ENCODE measurements at regions not wholly inside any gene's neighbourhood (a gene's known extent, or its start where the extent isn't known, plus 50 kb on each side); places are given as distances from the start of the nearest gene placed in this dataset.

DNA sequence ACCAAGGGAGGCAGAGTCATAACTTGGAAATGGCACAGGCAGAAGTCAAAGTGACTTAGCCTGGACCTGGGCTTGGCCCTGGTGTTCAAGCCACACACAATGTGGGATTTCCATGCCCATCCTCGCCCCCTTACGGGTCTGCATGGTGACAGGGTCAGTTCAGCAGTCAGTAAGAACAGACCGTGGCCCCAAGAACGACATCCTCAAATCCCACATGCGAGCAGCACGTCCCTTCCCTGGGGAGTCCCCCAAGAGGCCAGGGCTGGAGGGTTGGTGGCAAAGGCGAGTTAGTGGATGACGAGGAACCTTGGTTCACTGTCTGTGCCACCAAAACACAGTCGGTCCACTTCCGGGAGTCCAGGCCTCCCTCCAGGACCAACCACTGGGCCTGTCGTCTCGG is 93.3 kb upstream of the MGMT start:
- no peak for DNase-seq

DNA sequence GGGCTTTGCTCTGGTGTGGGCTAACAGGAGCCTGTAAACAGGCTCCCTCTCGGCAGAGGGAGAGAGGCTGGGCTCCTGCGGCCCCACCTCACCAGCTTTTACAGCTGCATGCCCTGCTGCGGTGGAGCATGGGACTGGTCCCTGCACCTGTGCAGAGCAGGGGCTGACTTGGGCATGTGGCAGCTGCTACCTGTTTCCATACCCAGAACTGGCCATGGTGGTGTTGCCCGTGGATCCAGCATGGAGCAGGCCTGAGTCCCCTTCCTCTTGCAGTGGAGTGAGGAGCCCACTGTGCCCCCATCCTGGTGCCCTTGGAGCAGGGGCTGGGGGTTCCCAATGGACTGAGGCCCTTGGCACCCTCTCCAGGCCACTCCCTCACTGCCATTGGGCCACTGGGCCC is 91.9 kb upstream of the MGMT start:
- DNase-seq: no peak

DNA sequence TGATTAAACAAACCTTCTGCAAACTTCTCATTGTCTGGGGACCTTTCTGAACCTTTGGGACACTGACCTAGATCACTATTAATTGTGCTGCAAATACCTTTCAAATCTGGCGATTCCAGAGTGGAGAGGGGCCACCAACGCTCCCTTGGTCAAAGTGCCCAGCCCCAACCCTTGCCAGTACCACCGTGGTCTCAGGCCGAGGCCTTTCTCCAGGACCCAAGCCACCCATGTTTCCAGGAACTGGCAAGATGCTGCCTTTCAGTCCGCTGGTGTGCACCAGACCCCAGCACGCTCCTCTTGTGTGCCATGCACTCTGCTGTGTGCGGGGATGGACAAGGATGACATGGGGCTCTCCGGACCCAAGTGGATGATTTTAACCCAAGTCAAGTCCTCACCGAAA is 91.1 kb upstream of the MGMT start:
- DNase-seq: no peak

DNA sequence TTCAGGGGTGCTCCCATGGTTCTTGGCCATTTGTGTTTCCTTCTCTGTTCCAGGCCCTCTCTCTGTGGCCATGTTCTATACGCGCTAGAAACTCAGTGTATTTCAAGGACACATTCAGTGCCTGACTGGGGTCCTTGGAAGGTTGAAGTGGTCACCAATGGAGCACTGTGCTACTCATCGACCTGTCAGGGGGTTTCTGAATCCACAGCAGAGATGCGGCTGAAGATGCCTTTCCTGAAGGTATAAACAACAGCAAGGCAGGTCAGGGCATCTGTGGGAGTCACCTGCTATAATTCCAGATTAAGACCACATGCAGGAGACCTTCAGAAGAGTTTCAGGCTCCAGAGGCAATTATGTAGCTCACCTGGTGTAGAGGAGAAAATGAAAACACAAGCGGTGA is 86.8 kb upstream of the MGMT start:
- DNase-seq: no peak

DNA sequence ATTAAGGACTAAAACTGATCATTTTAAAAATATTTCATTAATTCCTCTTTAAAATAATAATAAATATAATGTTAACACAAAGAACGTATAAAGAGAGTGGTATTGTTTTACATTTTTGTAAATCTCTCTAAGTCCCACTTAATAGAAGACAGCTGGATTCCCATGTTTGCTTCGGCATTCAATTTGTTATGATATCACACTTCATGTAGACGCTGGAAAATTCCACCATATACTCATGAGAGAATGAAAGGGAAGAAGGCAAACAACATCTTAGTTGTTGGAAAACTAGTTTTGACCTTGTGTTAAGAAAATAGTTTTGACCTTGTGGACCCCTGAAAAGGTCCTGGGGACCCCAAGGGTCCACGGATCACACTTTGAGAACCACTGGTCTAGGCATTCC is 85.3 kb upstream of the MGMT start:
- DNase-seq: no peak

DNA sequence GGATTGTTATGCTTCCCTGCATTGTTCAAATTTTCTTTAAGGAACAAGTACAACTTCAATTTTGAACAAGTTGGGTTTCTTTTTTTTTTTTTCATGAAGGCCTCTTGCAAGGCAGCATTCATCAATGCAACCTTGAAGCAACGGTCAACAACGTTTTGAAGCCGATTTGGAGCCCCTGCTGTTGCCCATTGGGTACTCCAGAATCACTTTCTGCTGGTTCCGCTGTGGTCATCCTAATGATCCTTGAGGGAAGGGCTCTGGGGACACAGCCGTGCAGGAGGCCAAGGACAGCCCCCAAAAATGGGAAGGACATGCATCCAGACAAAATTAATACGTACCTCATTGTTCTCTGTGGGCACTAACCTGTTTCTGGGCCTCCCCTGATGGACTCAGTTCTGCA is 84.6 kb upstream of the MGMT start:
- DNase-seq: no peak

DNA sequence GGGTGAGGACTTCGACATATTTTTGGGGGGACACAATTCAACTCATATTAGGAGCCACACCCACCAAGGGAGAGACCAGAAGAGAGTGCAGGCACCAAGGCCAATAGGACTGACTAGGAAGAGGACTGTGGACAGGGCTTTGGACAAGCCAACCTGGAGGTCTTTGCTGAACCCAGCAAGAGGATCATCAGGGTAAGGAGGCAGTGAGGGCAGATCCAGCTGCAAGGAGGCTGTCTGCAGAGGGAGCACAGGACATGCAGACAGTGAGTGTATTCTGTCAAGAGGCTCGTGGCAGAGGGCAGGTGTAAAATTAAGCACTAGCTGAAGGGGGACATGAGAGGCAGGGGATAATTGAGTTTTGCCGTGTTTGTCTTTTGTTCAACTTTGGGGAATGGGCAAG is 83.4 kb upstream of the MGMT start:
- DNase-seq: no peak

DNA sequence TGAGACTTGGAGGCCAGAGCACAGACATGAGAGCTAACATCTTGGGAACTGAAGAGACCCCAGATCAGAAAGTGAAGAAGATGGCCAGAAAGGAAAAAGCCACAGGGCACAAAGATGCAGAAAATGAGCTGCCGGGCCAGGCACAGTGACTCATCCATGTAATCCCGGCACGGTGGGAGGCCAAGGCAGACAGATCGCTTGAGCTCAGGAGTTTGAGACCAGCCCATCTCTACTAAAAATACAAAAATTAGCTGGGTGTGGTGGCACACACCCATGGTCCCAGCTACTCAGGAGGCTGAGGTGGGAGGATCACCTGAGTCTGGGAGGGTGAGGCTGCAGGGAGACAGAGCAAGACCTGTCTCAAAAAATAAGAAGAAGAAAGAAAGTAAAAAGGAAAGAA is 81.4 kb upstream of the MGMT start:
- DNase-seq: no peak

DNA sequence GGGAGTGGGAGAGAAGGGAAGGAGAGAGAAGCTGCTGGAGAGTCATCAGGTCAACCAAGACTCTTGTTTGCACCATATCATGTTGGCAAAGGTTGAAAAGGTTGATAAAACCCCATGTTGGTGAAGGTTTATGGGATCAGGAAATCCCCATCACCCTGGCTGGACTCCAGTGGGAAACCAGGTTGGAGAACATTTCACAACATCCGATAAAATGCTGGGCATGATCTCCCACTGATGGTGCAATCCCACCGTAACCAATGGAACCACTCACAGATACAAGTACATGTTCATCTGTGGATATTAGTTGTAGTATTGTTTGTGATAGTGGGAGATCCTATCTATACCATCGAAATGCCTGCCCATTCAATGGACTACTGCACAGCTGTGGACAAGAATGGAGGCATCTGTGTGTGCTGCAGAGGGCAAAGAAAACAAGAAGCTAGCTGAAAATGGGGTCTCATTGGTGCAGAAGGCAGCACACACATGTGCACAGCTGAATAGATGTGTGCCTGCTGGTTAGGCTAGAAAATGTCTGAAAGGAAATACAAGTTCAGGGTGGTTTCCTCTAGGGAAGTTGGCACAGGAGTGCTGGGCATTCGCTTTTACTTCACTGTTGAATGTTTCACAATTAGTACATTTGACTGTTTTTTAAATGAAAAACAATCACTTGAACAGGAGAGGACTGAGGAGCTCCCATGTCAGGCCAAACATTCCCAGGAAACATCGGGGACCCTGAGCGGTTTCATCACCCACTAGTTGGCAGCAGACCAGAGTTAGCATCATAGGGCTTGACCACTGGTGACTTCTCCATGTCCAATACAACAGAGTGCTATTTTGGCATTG is 80.4 kb upstream of the MGMT start:
- DNase-seq: no peak

DNA sequence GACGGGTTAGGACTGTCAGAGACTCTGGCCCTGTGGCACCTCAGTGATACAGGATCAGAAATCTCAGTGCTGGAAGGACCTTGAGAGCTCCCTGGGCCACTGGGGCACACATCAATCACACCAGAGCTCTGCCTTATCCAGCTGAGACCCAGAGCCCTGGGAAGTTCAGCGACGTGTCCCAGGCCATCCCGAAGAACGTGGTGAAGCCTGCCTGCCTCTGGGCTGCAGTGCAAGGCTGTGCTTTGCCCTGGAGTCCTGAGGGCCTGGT is 79.8 kb upstream of the MGMT start:
- no peak for DNase-seq

DNA sequence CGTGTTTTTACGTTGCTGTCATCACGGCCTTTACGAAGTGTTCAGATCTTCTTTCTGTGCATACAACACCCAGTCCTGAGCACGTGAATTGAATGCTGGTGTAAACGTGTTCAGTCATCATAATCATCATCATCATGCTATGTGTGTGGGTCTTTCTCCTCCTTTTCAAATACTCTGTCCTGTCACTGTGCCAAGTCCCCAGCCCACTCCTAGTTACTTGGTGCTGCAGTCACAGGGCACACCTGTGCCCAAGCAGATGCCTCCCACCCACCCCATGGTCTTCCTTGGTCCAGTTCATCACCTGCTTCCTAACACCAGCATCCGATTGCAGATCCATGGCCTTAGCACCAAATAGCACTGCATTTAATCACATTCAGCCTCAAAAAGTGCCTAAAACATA is 78.6 kb upstream of the MGMT start:
- DNase-seq: no peak

DNA sequence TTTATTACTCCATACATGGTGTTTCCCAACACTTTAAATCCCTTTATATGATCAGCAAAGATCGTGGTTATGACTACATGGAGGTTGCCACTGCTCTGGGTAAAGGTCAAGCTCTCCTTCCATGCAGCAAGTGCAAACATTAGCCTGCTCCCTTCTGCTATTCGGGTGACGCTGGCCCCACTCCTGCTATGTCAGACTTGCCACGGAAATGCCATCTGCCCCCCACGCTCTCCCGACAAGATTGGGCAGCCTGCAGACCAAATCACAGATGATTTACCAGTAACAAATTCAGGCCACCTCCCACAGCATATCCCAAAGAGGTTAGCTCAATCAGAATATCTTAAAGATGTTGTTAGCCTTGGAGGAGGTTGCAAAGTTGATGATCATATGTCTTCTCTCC is 77.8 kb upstream of the MGMT start:
- DNase-seq: no peak

DNA sequence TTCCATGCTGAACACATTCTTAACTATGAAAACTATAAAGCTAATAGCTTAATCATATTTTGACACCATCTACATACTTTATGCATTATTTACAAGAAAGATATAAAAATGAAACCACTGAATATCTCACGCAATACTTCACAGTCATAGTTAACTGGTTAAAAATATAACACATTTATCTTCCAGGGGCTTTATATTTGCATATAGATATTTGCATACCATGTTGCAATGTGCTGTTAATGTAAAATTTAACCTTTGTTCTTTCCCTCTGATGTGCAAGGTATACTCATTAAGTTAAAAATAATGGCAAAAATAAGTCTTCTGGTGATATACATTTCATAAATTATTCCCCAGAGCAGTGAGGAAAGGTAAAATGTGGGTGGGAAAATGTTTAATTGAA is 76.9 kb upstream of the MGMT start:
- DNase-seq: no peak

DNA sequence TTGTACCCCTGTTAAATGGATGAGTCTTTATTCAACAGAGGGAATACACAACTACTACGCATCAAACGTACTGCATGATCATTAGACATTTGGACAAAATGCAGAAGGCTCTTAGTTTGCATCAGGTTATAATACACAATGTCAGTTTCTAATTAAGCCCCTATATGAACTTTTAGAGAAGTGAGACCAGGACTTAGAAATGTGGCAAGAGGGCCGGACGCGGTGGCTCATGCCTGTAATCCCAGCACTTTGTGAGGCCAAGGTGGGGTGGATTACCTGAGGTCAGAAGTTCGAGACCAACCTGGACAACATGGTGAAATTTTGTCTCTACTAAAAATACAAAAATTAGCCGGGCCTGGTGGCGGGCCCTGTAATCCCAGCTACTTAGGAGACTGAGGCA is 76.3 kb upstream of the MGMT start:
- DNase-seq: no peak

DNA sequence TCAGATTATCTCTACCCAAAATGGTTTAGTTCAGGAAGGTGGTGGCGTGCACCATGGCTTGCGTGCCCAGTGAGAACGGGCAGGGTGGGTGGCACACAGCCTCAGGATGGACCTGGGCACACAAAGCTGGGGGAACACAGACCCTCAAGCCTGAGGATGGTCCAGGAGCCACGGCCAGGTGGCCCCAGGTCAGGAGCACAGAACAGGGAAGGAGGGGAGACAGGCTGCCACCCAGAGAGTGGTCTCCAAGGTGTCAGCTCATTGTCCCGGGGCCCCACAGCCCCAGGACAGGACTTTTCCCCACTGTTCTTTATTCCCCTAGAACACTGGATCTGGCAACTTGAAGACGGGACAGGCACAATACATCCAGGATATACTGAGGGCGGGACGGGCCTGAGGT is 75.6 kb upstream of the MGMT start:
- DNase-seq: no peak

DNA sequence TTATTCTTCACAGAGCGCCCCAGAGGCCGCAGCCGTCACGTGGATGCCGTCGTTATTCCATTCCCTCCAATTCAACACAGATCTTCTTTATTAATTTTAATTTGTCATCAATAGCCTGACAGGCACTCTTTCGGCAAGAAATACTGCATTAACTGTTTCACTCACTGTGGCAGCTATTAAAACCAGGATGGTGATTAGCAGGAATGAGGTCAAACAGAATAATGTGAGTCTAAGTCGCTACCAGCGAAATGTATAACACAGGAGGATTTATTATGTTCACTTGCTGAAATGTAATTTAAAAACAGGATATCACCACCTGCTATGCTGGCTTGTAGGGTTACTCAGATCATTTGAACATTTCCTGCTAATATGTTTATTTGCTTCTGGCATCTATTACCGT is 74.2 kb upstream of the MGMT start:
- no peak for DNase-seq

DNA sequence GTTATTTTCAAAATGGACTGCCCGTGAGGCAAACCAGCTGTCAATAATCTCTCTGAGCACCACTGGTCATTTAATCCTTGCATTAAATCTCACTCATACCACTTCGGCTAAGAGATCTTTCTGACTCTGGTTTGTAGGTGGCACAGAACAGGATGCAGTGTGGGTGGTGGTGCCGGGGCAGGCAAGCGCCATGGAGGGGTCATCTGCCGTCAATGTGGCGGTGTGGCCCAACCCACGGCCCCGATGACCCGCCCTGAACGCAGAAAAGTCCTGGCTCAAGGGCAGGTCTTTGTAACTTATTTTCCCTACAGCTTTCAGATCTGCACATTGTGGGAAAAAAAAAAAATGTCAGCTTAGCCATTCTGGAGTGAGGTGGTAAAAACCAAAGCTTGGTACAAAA is 73.2 kb upstream of the MGMT start:
- no peak for DNase-seq

DNA sequence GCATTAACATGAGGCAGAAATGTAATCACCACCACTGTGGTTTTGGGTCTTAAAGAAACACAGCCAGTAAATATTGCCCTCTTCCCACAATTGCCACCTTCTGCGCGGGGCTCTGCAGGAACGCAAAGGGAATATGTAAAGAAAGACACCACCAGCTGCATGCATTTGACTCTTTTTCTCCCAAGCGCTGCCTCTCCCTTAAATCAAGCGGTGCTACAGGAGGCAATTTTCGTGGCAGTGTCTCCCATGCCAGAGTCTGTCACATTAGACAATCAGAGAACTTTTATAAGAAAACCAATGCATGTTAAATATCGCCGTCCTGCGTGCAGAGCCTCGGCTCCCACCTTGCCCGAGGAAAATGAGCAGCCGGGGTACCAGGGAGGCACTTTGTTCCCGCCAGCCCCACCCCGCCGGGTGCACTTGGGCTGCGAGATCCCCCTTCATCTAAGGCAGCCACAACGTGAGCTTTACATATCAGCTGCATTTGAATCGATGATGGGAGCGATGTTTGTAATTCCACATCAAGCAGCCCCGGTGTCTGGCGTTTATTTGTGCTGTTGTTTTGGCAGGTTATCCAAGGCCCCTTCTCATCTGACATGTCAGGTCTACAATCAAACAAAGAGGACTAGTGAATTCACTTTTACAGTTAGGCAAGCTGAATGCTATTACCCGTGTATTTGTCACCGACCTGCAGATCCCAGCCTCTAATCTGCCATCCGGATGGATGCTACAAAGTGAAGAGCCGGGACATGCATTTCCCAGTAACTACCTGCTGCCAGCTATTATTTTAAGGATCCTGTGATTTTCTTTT is 72.3 kb upstream of the MGMT start:
- DNase-seq: no peak

DNA sequence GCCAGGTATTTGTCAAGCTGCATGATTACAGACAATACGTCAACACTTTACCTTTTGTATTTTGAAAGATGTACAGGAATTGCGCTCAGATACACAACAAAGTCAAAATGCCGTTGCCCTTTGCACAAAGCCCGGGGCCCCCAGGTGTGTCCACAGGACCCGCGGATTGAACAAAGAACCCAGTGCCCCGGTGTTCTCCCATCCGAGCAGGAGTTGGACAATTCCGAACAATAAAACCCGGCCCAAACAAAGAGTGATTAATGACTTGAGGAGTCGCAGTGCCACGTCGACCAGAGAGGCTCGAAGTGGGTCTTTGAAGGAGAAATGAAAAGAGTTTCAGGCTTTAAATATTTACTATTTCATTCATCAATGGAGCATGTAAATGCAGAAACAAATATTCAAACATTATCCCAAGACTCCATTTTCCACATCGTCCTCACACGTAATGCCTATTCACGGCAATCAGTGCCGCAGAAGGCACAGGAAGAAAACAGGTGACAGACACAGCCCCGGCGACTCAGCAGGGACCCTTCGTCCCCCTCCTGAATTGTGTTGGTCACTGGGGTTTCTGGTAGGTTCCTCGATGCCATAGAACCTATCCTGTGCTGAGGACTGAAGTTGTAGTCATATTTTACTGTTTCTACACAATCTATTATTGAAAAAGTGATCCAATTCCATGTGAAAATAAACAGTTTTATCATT is 70.9 kb upstream of the MGMT start:
- no peak for DNase-seq

DNA sequence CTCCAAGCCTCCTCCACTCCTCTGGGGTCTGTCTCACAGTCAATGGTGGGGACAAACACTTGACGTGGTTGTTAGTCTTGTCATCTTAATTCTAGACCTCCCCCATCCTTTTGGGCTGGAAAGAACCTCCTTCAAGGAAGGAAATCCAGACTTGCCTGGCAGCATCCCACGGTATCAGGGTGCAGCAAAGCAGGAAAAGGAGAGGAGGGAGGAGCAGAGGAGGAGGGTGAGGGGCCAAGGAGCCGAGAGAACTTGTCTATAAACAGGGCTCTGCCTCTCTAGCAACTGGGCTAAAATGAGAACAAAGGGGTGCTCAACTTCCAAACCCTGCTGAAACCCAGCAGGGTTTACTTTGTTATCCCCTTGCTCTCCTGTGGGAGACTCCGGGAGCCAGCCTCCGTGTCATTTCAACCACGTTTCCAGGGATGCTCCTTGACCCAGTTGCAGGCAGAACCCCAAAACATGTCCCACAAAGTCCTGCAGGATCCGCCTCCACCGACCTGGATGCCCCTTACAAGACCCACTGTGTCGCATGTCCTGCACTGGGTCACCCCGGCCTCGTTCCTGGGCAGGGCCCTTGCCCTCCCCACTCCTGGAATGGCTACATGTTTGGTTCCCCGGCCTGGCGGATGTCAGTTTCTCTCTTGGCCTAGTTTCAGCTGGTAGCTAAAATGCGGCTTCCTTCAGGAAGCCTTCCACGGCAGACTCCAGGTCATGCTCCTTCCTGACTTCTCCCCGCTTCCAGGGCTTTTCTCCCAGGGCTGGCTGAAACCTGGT is 69.7 kb upstream of the MGMT start:
- no peak for DNase-seq

DNA sequence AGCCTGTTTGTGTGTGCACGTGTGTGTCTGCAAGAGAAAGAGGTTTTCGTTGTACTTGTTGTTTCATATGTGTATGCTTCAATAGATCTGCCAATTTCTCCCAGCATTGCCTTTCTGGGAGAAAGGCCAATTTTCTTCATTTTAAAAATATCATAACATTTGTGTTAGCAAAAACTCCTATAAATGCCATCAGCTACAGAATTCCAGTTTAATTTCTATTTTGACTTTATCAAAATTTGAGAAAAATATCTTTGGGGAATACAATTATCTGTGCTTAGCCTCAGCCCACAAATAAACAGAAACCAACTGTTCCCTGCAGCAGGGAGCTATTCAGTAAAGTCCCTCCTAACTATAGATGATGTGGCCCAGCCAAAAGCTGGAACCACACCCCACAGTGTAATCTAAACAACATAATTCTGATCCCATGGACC is 68.3 kb upstream of the MGMT start:
- no peak for DNase-seq

DNA sequence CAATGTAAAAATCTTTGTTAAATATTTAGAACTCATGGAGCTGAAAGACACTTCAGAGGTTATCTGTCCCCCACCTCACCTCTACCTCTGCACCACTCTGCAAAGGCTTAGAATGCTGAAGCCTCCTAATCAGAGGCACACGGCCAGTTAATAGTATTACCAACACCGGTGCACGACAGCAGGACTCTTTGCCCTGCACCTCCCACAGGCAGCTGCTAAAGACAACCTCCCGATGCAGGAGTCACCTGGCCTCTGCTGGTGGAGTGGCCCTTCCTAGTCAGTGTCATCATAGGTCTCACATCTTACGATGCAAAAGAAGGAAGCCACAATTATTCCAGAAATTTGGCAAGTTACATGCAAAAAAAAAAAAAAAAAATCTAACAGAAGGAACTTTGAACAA is 66.6 kb upstream of the MGMT start:
- DNase-seq: no peak

DNA sequence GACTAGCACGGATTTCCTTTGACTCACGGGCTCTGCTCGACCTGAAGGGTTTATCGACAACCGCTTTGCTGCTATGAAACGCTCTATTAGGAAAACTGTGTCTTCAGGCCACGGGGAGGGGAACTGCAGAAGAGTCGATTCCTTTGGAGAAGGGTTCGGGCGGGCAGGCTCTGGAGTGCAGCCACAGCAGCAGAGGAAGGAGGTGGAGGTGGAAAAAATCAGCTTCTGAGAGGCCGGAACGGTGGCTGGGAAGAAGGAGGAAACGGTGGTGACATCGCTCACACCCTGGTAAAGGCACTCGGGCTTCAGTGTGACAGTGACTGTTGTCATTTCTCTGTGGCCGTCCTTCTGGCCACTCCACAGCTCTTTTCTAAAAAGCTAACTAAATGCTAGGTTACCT is 64.6 kb upstream of the MGMT start:
- no peak for DNase-seq

Measured in DMS79 (cell line).